Endothelial cell of umbilical vein (primary cell): ENCODE measurements at regions not wholly inside any gene's neighbourhood (a gene's known extent, or its start where the extent isn't known, plus 50 kb on each side); places are given as distances from the start of the nearest gene placed in this dataset.

ENCODE experiments used
- BruUV-seq: library from RNA; stranded (reverse); fragments of 400-500 nt; replicated peaks from 2 replicates; lab custom pipeline; 2021; lab: Mats Ljungman, UMichigan
- CTCF ChIA-PET: fragments of 300-600, 350-600 bp; sonication (Branson Sonifier 250); formaldehyde crosslinking; loops from one replicate; lab custom pipeline; 2021; ENCODE audit warnings: antibody characterized with exemption, inconsistent platforms; lab: Charles Lee
- POLR2A ChIA-PET: fragments of 300-600, 350-600 bp; sonication (Branson Sonifier 250); formaldehyde crosslinking; loops from one replicate; lab custom pipeline; 2021; ENCODE audit warnings: antibody characterized with exemption, inconsistent platforms; lab: Charles Lee
- DNase-seq: peaks from one replicate; pipeline ENCODE4 v3.0.0-alpha.2; 2011; ENCODE audit warnings: low read depth, low spot score
- FAIRE-seq: peaks from 2 replicates; lab custom pipeline; 2011; peaks lifted over from hg19 to GRCh38; lab: Jason Lieb, UNC
- H2AFZ ChIP-seq: 2 replicates; pipeline ENCODE4 v1.6.0; 2012; ENCODE audit warnings: low read depth, low read length, control low read depth, inconsistent platforms
- H3K27ac ChIP-seq: 2 replicates; pipeline ENCODE4 v1.5.1; 2011; ENCODE audit warnings: low read depth, mild to moderate bottlenecking, control low read depth, low read length, moderate library complexity; ENCODE audit not compliant: insufficient read depth
- H3K27me3 ChIP-seq, 2 experiments: 2 replicates each; pipeline versions ENCODE4 v1.6.0 to v1.6.1; 2011; ENCODE audit warnings: low read length in 2 of 2, mixed read lengths in 1 of 2; ENCODE audit not compliant: control insufficient read depth in 2 of 2, insufficient read depth in 2 of 2
- H3K36me3 ChIP-seq, 2 experiments: 2 replicates in 1 of 2; 3 replicates in 1 of 2; pipeline ENCODE4 v1.5.1; 2011; ENCODE audit warnings: low read length in 2 of 2, mild to moderate bottlenecking in 1 of 2, moderate library complexity in 1 of 2; ENCODE audit not compliant: control insufficient read depth in 2 of 2, insufficient read depth in 2 of 2; ENCODE audit errors: extremely low read depth in 1 of 2
- H3K4me1 ChIP-seq: 3 replicates; pipeline ENCODE4 v1.5.1; 2011; ENCODE audit warnings: mild to moderate bottlenecking, low read length; ENCODE audit not compliant: control insufficient read depth, insufficient read depth; ENCODE audit errors: extremely low read depth
- H3K4me2 ChIP-seq: 2 replicates; pipeline ENCODE4 v1.6.1; 2011; ENCODE audit warnings: low read length, control low read depth, mixed read lengths; ENCODE audit not compliant: insufficient read depth
- H3K4me3 ChIP-seq, 3 experiments: fragments of 200-600 bp in 1 of 3; sonication (generic), shearing (Covaris generic) in 1 of 3; replicated peaks in 1 of 3; 2 replicates each; pipeline ENCODE4 v1.5.1; 2011 to 2016; ENCODE audit warnings: control low read depth in 3 of 3, low read length in 3 of 3, mild to moderate bottlenecking in 2 of 3, inconsistent platforms in 1 of 3, low read depth in 1 of 3, moderate library complexity in 1 of 3; ENCODE audit not compliant: insufficient read depth in 1 of 3
- H3K79me2 ChIP-seq: 2 replicates; pipeline ENCODE4 v1.6.0; 2012; ENCODE audit warnings: low read length, inconsistent platforms; ENCODE audit not compliant: control insufficient read depth, insufficient read depth
- H3K9ac ChIP-seq: replicated peaks from 2 replicates; pipeline ENCODE3; 2011; ENCODE audit warnings: low read length, control low read depth; ENCODE audit not compliant: insufficient read depth; ENCODE audit errors: extremely low read depth
- H3K9me1 ChIP-seq: replicated peaks from 3 replicates; pipeline ENCODE4 v1.6.0; 2011; ENCODE audit warnings: mild to moderate bottlenecking, low read length; ENCODE audit not compliant: control insufficient read depth, insufficient read depth; ENCODE audit errors: extremely low read depth
- H3K9me3 ChIP-seq: replicated peaks from 2 replicates; pipeline ENCODE4 v1.5.1; 2012; ENCODE audit warnings: low read length, inconsistent platforms; ENCODE audit not compliant: control insufficient read depth, insufficient read depth
- H4K20me1 ChIP-seq: replicated peaks from 2 replicates; pipeline ENCODE3; 2011; ENCODE audit warnings: mild to moderate bottlenecking, low read length; ENCODE audit not compliant: control insufficient read depth, insufficient read depth; ENCODE audit errors: extremely low read depth
- CTCF ChIP-seq, 2 donors: IDR thresholded peaks; 1 replicate in 1 of 2; 2 replicates in 1 of 2; pipeline ENCODE4 v1.5.1; 2011; ENCODE audit warnings: low read length in 2 of 2, mild to moderate bottlenecking in 2 of 2, moderate library complexity in 2 of 2, control low read depth in 1 of 2, inconsistent platforms in 1 of 2, low read depth in 1 of 2; ENCODE audit not compliant: insufficient read depth in 1 of 2; ENCODE audit errors: extremely low read depth in 1 of 2
- EZH2 ChIP-seq: IDR thresholded peaks from 2 replicates; pipeline ENCODE4 v1.6.1; 2012; ENCODE audit warnings: borderline replicate concordance, low read depth, mild to moderate bottlenecking, moderate library complexity, low read length, inconsistent platforms; ENCODE audit not compliant: severe bottlenecking
- GATA2 ChIP-seq: IDR thresholded peaks from 2 replicates; pipeline ENCODE4 v1.7.0; 2011; ENCODE audit warnings: low read depth, mild to moderate bottlenecking, moderate library complexity, mixed read lengths, low read length; ENCODE audit not compliant: insufficient read length, insufficient read depth
- MYC ChIP-seq: IDR thresholded peaks from one replicate; pipeline ENCODE4 v1.6.1; 2011; ENCODE audit warnings: mild to moderate bottlenecking, low read depth, low read length
- POLR2A ChIP-seq: IDR thresholded peaks from 2 replicates; pipeline ENCODE4 v1.6.1; 2012; ENCODE audit warnings: low read depth, mild to moderate bottlenecking, control low read depth, low read length
- dilution Hi-C: fragments of 300-500 bp; cut with MboI; formaldehyde crosslinking; loops from one replicate; pipeline ENCODE4 v1.15.0; 2019; ENCODE audit warnings: low sequenced_read_pairs; ENCODE audit not compliant: extremely low pct_ligation_motif_present
- intact Hi-C: fragments of 100-400 bp; cut with micrococcal nuclease; formaldehyde crosslinking; loops from one replicate; pipeline ENCODE4 v1.10.0; 2022

- no TSS peak for BruUV-seq
- Histone ChIP-seq H4K20me1 (no peaks in the 10 kb centered on the region), H3K9me1 (no peaks in the 10 kb centered on the region), H3K9ac (no peak overlapping the region), H3K79me2 (no peaks in the 10 kb centered on the region), H3K9me3 (no peaks in the 10 kb centered on the region), H3K36me3 (no peaks in the 10 kb centered on the region), H3K4me2 (no peak overlapping the region), H2AFZ (no peak overlapping the region), H3K27ac (no peak overlapping the region), H3K4me3 (no peak overlapping the region), H3K27me3 (peaks cover 0 to 2% of the 10 kb centered on the region in 2 experiments), H3K4me1 (no peaks in the 10 kb centered on the region)
- TF ChIP-seq MYC, result no peak
- TF ChIP-seq GATA2, result no peak
- no peak for TF ChIP-seq EZH2
- no peak for TF ChIP-seq POLR2A
- no peak for TF ChIP-seq CTCF (IDR thresholded peaks at IDR 0.05; ENCODE audit: extremely low read depth in 1 of 2, insufficient read depth in 1 of 2, low read depth in 1 of 2, low read length in 2 of 2)
- intact Hi-C loops, result no loop called here
- no peak for FAIRE-seq
- no peak for DNase-seq
- ChIA-PET POLR2A (no interaction called here), CTCF (interaction anchor here (1.0 to 2.5 kb wide), 4 partner anchors 10 to 195 kb away, joined by 4 to 6 read pairs (median 5); no protein-coding TSS in a partner anchor)
- dilution Hi-C loops, result no loop called here
Observed at GRCh38 chr12:132419631-132420246, 70.2 kb upstream of the FBRSL1 start.
